PC-9 (cell line): ENCODE measurements at regions not wholly inside any gene's neighbourhood (a gene's known extent, or its start where the extent isn't known, plus 50 kb on each side); places are given as distances from the start of the nearest gene placed in this dataset.

Source experiments
- CTCF ChIP-seq: fragments of 200-600 bp; sonication (generic); conservative IDR thresholded peaks from 2 replicates; pipeline ENCODE4 v1.6.1; 2017; ENCODE audit warnings: mixed run types, antibody characterized with exemption, mild to moderate bottlenecking, moderate library complexity
- EZH2 ChIP-seq: fragments of 200-600 bp; sonication (generic); IDR thresholded peaks from 2 replicates; pipeline ENCODE4 v1.8.0; 2017; ENCODE audit warnings: antibody characterized with exemption, low read depth

- TF ChIP-seq CTCF (no peak), EZH2 (no peak)
Measured at GRCh38 chr2:82814146-82814545, 1644.9 kb downstream of the SUCLG1 start.
